ENCODE measurements at regions not wholly inside any gene's neighbourhood (a gene's known extent, or its start where the extent isn't known, plus 50 kb on each side); places are given as distances from the start of the nearest gene placed in this dataset.

DNA sequence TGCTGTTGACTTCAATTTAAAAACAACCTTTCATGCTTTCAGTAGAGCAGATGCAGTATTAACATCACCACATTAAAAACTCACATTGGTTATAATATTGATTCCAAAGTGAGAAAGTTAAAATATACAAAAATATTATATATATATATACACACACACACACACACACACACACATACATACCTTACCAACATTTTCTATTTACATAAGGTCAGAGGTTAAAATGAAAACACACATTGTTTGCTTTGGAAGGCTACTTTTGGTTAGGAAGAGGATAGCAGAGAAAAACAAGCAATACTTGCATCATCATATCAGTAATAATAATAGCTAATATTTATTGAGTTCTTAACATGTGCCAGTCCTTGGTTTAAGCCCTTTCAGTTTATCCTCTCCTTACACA, 226.5 kb downstream of the PPP4R3C start:
- Histone ChIP-seq H3K36me3 (ENCODE audit: insufficient read depth) (no peaks in the 10 kb centered on the region), H4K20me1 (replicated peaks; ENCODE audit: insufficient read depth) (no peaks in the 10 kb centered on the region), H3K4me2 (no peak overlapping the region), H3F3A (replicated peaks; ENCODE audit: low read depth) (no peaks in the 10 kb centered on the region), H3K27ac (ENCODE audit: low read depth) (no peak overlapping the region), H3K27me3 (ENCODE audit: insufficient read depth) (no peaks in the 10 kb centered on the region), H3K9me2 (ENCODE audit: insufficient read depth) (no peaks in the 10 kb centered on the region), H3K4me3 (no peak overlapping the region), H3K79me2 (replicated peaks; ENCODE audit: insufficient read depth) (no peaks in the 10 kb centered on the region), H2AFZ (no peak overlapping the region), H3K4me1 (ENCODE audit: insufficient read depth) (no peaks in the 10 kb centered on the region)
- TF ChIP-seq JUNB (IDR thresholded peaks at IDR 0.05; ENCODE audit: unreplicated experiment), result no peak
- no peak for TF ChIP-seq ZNF114 (CRISPR knock-in tag; IDR thresholded peaks at IDR 0.05)
- no peak for TF ChIP-seq EZH2phosphoT487 (IDR thresholded peaks at IDR 0.05; ENCODE audit: unreplicated experiment)
- TF ChIP-seq, protein P1, sequence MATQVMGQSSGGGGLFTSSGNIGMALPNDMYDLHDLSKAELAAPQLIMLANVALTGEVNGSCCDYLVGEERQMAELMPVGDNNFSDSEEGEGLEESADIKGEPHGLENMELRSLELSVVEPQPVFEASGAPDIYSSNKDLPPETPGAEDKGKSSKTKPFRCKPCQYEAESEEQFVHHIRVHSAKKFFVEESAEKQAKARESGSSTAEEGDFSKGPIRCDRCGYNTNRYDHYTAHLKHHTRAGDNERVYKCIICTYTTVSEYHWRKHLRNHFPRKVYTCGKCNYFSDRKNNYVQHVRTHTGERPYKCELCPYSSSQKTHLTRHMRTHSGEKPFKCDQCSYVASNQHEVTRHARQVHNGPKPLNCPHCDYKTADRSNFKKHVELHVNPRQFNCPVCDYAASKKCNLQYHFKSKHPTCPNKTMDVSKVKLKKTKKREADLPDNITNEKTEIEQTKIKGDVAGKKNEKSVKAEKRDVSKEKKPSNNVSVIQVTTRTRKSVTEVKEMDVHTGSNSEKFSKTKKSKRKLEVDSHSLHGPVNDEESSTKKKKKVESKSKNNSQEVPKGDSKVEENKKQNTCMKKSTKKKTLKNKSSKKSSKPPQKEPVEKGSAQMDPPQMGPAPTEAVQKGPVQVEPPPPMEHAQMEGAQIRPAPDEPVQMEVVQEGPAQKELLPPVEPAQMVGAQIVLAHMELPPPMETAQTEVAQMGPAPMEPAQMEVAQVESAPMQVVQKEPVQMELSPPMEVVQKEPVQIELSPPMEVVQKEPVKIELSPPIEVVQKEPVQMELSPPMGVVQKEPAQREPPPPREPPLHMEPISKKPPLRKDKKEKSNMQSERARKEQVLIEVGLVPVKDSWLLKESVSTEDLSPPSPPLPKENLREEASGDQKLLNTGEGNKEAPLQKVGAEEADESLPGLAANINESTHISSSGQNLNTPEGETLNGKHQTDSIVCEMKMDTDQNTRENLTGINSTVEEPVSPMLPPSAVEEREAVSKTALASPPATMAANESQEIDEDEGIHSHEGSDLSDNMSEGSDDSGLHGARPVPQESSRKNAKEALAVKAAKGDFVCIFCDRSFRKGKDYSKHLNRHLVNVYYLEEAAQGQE (IDR thresholded peaks at IDR 0.05; ENCODE audit: unreplicated experiment), result no peak
- no peak for TF ChIP-seq POLR2AphosphoS5 (IDR thresholded peaks at IDR 0.05; ENCODE audit: low read depth)
- TF ChIP-seq, protein P2, sequence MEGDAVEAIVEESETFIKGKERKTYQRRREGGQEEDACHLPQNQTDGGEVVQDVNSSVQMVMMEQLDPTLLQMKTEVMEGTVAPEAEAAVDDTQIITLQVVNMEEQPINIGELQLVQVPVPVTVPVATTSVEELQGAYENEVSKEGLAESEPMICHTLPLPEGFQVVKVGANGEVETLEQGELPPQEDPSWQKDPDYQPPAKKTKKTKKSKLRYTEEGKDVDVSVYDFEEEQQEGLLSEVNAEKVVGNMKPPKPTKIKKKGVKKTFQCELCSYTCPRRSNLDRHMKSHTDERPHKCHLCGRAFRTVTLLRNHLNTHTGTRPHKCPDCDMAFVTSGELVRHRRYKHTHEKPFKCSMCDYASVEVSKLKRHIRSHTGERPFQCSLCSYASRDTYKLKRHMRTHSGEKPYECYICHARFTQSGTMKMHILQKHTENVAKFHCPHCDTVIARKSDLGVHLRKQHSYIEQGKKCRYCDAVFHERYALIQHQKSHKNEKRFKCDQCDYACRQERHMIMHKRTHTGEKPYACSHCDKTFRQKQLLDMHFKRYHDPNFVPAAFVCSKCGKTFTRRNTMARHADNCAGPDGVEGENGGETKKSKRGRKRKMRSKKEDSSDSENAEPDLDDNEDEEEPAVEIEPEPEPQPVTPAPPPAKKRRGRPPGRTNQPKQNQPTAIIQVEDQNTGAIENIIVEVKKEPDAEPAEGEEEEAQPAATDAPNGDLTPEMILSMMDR (conservative IDR thresholded peaks at IDR 0.05; ENCODE audit: low read depth in 2 of 2), result no peak
- no peak for TF ChIP-seq CREB1 (CRISPR knock-in tag; IDR thresholded peaks at IDR 0.05; ENCODE audit: low read depth)
- no peak for TF ChIP-seq NANOG (IDR thresholded peaks at IDR 0.05; ENCODE audit: borderline replicate concordance)
- no peak for TF ChIP-seq STAT1 (IDR thresholded peaks at IDR 0.05; ENCODE audit: unreplicated experiment)
- TF ChIP-seq, protein P3, sequence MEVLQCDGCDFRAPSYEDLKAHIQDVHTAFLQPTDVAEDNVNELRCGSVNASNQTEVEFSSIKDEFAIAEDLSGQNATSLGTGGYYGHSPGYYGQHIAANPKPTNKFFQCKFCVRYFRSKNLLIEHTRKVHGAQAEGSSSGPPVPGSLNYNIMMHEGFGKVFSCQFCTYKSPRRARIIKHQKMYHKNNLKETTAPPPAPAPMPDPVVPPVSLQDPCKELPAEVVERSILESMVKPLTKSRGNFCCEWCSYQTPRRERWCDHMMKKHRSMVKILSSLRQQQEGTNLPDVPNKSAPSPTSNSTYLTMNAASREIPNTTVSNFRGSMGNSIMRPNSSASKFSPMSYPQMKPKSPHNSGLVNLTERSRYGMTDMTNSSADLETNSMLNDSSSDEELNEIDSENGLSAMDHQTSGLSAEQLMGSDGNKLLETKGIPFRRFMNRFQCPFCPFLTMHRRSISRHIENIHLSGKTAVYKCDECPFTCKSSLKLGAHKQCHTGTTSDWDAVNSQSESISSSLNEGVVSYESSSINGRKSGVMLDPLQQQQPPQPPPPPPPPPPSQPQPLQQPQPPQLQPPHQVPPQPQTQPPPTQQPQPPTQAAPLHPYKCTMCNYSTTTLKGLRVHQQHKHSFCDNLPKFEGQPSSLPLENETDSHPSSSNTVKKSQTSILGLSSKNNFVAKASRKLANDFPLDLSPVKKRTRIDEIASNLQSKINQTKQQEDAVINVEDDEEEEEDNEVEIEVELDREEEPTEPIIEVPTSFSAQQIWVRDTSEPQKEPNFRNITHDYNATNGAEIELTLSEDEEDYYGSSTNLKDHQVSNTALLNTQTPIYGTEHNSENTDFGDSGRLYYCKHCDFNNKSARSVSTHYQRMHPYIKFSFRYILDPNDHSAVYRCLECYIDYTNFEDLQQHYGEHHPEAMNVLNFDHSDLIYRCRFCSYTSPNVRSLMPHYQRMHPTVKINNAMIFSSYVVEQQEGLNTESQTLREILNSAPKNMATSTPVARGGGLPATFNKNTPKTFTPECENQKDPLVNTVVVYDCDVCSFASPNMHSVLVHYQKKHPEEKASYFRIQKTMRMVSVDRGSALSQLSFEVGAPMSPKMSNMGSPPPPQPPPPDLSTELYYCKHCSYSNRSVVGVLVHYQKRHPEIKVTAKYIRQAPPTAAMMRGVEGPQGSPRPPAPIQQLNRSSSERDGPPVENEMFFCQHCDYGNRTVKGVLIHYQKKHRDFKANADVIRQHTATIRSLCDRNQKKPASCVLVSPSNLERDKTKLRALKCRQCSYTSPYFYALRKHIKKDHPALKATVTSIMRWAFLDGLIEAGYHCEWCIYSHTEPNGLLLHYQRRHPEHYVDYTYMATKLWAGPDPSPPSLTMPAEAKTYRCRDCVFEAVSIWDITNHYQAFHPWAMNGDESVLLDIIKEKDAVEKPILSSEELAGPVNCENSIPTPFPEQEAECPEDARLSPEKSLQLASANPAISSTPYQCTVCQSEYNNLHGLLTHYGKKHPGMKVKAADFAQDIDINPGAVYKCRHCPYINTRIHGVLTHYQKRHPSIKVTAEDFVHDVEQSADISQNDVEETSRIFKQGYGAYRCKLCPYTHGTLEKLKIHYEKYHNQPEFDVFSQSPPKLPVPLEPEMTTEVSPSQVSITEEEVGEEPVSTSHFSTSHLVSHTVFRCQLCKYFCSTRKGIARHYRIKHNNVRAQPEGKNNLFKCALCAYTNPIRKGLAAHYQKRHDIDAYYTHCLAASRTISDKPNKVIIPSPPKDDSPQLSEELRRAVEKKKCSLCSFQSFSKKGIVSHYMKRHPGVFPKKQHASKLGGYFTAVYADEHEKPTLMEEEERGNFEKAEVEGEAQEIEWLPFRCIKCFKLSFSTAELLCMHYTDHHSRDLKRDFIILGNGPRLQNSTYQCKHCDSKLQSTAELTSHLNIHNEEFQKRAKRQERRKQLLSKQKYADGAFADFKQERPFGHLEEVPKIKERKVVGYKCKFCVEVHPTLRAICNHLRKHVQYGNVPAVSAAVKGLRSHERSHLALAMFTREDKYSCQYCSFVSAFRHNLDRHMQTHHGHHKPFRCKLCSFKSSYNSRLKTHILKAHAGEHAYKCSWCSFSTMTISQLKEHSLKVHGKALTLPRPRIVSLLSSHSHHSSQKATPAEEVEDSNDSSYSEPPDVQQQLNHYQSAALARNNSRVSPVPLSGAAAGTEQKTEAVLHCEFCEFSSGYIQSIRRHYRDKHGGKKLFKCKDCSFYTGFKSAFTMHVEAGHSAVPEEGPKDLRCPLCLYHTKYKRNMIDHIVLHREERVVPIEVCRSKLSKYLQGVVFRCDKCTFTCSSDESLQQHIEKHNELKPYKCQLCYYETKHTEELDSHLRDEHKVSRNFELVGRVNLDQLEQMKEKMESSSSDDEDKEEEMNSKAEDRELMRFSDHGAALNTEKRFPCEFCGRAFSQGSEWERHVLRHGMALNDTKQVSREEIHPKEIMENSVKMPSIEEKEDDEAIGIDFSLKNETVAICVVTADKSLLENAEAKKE (CRISPR knock-in tag; IDR thresholded peaks at IDR 0.05), result no peak
- Mint-ChIP-seq H3K4me3 (no peak overlapping the region), H3K9me3 (peaks cover 24% of the 10 kb centered on the region), H3K27ac (no peak overlapping the region), H3K4me1 (no peaks in the 10 kb centered on the region), H3K36me3 (ENCODE audit: low read depth) (peaks cover 15% of the 10 kb centered on the region), H3K27me3 (ENCODE audit: insufficient read depth, low read depth, poor library complexity) (no peaks in the 10 kb centered on the region)
- ATAC-seq (no peak), DNase-seq (ENCODE audit: low spot score) (no peak)

All from GM23338 (cell line).